Right atrium auricular region (tissue), 2 donors: ENCODE measurements at regions not wholly inside any gene's neighbourhood (a gene's known extent, or its start where the extent isn't known, plus 50 kb on each side); places are given as distances from the start of the nearest gene placed in this dataset.

Source experiments
- DNase-seq: peaks from one replicate; pipeline ENCODE4 v3.0.0-alpha.2; 2019; ENCODE audit warnings: low spot score
- H3K27ac ChIP-seq, 2 donors: fragments of 200-600 bp; sonication (generic); 1 replicate in 1 of 2; 2 replicates in 1 of 2; pipeline ENCODE4 v1.5.1; 2016 to 2019
- H3K27me3 ChIP-seq, 2 donors: fragments of 200-600 bp; sonication (generic); one replicate each; pipeline versions ENCODE4 v1.5.1 to v1.6.0; 2017 to 2019
- H3K36me3 ChIP-seq: fragments of 200-600 bp; sonication (generic); one replicate; pipeline ENCODE4 v1.5.1; 2016
- H3K4me1 ChIP-seq, 2 donors: fragments of 200-600 bp; sonication (generic); one replicate each; pipeline versions ENCODE4 v1.5.1 to v1.6.0; 2017 to 2019
- H3K4me3 ChIP-seq, 2 donors: fragments of 200-600 bp; sonication (generic); 1 replicate in 1 of 2; 2 replicates in 1 of 2; pipeline ENCODE4 v1.5.1; 2017 to 2019; ENCODE audit warnings: mild to moderate bottlenecking in 1 of 2, moderate library complexity in 1 of 2
- H3K9me3 ChIP-seq, 2 donors: fragments of 200-600 bp; sonication (generic); one replicate each; pipeline ENCODE4 v1.5.1; 2019
- TF ChIP-seq, protein P1 (sequence below), 2 donors: fragments of 200-600 bp; sonication (generic); IDR thresholded peaks; one replicate each; pipeline ENCODE4 v1.5.1; 2019; ENCODE audit warnings: antibody characterized with exemption in 2 of 2

DNA sequence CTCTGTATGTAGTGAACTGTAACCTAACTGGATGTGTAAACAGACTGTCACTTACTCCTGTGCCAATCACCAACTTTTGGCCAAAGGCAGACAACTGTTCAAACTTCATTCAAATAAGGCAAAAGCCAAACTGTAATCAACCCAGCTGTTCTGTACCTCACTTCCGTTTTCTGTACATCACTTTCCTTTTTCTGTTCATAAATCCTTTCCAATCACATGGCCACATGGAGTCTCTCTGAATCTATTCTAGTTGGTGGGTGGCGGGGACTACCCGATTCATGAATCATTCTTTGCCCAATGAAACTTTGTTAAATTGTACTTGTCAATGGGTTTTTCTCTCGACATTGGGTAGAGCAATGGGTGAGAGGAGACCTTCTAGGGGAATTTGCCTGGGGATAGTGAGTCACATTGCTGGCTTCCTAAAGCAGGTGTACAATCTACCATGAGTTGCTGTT, 178.3 kb upstream of the RFC3 start:
- peak overlapping the region; percentile 14 to 46 for H3K27ac ChIP-seq

DNA sequence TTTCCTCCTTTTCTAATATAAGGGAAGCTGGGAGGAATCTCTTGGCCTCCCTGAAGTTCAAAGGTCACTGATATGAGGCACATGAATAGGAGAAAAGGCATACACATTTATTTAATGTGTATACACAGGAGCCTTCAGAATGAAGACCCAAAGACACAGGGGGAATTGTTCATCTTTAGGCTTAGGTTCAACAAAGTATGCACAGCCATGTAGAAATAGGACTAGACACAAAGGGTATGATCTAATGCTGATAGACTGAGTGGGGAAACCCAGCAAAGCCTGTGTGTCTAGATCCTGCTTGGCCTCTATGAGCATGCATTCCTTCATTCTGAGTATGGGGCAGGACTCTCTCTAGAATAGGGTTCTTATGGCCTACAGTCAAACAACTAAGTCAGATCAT, 177.1 kb upstream of the RFC3 start:
- Histone ChIP-seq H3K4me1 (peaks cover 0 to 35% of the 10 kb centered on the region in 2 donors), H3K36me3 (no peaks in the 10 kb centered on the region), H3K27me3 (no peaks in the 10 kb centered on the region), H3K27ac (peak overlapping the region in 1 of 2 donors; percentile 40), H3K4me3 (no peak overlapping the region), H3K9me3 (no peaks in the 10 kb centered on the region)
- TF ChIP-seq, protein P1, sequence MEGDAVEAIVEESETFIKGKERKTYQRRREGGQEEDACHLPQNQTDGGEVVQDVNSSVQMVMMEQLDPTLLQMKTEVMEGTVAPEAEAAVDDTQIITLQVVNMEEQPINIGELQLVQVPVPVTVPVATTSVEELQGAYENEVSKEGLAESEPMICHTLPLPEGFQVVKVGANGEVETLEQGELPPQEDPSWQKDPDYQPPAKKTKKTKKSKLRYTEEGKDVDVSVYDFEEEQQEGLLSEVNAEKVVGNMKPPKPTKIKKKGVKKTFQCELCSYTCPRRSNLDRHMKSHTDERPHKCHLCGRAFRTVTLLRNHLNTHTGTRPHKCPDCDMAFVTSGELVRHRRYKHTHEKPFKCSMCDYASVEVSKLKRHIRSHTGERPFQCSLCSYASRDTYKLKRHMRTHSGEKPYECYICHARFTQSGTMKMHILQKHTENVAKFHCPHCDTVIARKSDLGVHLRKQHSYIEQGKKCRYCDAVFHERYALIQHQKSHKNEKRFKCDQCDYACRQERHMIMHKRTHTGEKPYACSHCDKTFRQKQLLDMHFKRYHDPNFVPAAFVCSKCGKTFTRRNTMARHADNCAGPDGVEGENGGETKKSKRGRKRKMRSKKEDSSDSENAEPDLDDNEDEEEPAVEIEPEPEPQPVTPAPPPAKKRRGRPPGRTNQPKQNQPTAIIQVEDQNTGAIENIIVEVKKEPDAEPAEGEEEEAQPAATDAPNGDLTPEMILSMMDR (IDR thresholded peaks at IDR 0.05), result no peak
- no peak for DNase-seq

More for the DNA sequence above, 178.3 kb upstream of the RFC3 start:
- H3K4me3 ChIP-seq, result no peak overlapping the region
- no peaks in the 10 kb centered on the region for H3K36me3 ChIP-seq
- no peaks in the 10 kb centered on the region for H3K9me3 ChIP-seq
- no peak for DNase-seq
- TF ChIP-seq, protein P1 (IDR thresholded peaks at IDR 0.05), result no peak
- no peaks in the 10 kb centered on the region for H3K27me3 ChIP-seq
- H3K4me1 ChIP-seq, result peaks cover 0 to 31% of the 10 kb centered on the region in 2 donors

DNA sequence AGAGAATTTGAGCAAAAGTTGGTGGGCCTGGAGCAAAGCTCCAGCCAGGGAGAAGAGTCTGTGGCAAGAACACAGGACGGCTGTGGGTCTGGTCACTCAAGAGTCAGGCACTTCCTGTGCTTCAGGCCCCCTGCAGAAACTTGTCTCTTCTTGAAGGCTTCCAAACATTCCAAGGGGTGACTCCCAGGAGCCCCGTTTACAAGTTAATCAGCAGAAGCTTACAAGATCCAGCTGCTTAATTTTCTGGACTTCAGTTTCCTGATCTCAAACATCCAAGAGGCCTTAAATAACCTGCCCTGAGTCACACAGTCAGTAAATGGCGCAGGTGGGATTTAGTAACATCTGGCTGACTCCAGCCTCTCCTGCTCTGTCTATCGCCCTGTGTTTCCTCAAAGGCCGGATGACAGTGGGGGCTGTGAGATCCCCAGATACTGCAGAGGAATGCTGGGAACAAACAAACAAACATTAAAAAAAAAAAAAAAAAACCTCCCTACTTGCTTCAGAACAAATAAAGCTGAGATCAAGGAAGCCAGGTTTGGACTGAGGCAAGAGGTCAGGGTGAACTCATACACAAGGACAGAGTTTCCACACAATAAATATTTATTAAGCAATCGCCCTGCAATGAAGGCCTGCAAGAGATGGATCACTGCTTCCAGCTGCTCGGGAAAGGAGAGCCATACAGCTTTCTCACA, 175.4 kb upstream of the RFC3 start:
- no peaks in the 10 kb centered on the region for H3K27me3 ChIP-seq
- TF ChIP-seq, protein P1 (IDR thresholded peaks at IDR 0.05), result no peak
- no peaks in the 10 kb centered on the region for H3K9me3 ChIP-seq
- no peaks in the 10 kb centered on the region for H3K36me3 ChIP-seq
- peak overlapping the region; percentile 43 to 62 for H3K27ac ChIP-seq
- peak; percentile 65 for DNase-seq
- no peak overlapping the region for H3K4me3 ChIP-seq
- H3K4me1 ChIP-seq, result peaks cover 0 to 35% of the 10 kb centered on the region in 2 donors

DNA sequence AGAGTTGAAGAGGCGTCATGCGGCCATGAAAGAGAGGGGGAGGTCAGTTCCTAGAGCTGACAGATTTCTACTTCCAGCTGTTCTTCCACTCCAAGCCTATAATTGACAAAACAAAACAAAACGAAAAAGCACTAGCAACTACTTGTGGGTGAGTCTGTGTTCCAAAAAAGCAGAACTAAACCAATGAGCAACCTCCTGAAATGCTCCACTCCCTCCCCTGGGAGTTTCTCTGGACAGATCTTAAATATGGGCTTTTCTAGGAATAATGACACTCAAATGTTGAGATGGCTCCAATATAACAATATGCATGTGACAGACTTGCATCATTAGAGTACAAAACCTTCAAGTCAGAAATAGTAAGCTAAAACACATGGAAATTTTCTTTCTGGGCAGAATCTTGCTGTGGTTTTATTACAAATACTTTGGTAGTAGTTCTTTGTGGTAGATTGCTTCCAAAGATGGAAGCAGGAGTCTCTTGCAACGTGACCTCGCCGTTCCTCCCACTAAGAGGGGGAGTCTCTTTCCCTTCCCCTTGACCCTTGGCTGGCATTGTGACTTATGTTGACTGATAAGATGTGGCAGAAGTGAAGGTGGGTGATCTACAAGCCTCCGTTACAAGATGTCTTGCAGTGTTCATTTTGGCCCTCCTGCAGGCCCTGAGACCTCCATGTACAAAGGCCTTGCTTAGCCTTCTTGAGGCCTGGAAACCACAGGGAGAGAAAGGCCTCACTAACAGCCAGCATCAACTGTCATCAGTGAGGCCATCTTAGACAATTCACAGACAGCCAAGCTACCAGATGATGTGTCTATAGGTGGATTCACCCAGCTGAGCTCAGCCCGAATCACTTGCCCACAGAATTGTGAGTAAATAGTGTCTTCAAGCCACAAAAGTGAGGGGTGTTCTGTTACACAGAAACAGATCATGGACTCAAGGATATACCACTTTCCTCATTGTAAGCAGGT, 173.1 kb upstream of the RFC3 start:
- peaks cover 0 to 30% of the 10 kb centered on the region in 2 donors for H3K4me1 ChIP-seq
- DNase-seq, result no peak
- H3K27me3 ChIP-seq, result no peaks in the 10 kb centered on the region
- H3K9me3 ChIP-seq, result no peaks in the 10 kb centered on the region
- H3K36me3 ChIP-seq, result no peaks in the 10 kb centered on the region
- H3K27ac ChIP-seq, result peak overlapping the region; percentile 43 to 62
- TF ChIP-seq, protein P1 (IDR thresholded peaks at IDR 0.05), result no peak
- no peak overlapping the region for H3K4me3 ChIP-seq

DNA sequence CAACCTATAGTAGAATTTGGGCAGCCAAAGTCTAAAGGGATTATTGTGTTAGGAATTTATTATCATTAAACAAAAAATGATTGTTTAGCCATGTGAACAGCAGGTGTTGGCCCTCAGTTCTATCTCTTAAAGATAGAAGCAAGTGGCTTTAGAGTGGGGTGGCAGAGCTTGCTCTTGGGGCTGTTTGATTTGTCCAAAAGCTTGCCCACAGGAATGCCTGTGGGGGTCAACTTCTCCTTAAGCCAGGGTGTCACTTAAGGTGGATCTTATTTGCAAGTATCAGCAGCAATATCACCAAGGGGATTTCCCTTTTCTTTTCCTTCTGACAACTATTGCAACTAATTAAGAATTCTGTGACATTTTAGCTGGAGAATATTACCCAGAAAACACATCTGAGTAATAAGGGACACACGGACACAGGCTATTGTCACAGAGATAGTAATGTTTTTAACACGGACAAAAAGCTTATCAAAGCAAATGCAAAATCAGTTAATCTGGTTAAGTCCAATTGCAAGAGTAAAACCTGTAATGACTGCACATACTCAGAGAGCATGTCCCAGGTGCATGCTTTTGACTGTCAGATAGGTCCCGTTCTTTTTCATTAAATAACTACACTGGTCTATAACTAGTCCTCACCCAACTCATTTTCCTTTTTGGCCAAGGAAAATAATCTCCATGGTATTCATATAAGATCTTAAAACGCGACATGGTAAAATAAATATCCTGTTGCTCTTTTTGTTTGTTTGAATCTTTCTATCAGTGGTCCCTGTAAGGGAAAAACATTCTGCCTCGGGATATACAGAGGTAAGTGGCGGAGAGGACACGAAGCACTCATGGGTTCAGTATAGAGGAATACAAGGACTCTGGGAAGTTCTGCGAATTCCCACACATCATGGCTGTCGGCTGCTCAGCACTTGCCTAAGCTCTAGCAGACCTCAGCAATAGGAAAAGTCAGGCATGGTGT, 172.1 kb upstream of the RFC3 start:
- H3K4me3 ChIP-seq, result no peak overlapping the region
- H3K36me3 ChIP-seq, result no peaks in the 10 kb centered on the region
- H3K4me1 ChIP-seq, result peaks cover 0 to 30% of the 10 kb centered on the region in 2 donors
- H3K27ac ChIP-seq, result peak overlapping the region; percentile 41 to 62
- no peaks in the 10 kb centered on the region for H3K27me3 ChIP-seq
- TF ChIP-seq, protein P1 (IDR thresholded peaks at IDR 0.05), result no peak
- H3K9me3 ChIP-seq, result no peaks in the 10 kb centered on the region
- no peak for DNase-seq
